Sigmoid colon (tissue), 4 donors: ENCODE measurements at regions not wholly inside any gene's neighbourhood (a gene's known extent, or its start where the extent isn't known, plus 50 kb on each side); places are given as distances from the start of the nearest gene placed in this dataset.

Experiments used
- CTCF ChIP-seq, 4 experiments: fragments of 450-650 bp in 3 of 4; fragments of 200-600 bp in 1 of 4; IDR thresholded peaks; one replicate each; pipeline ENCODE4 v1.5.1; 2016 to 2019; ENCODE audit warnings: antibody characterized with exemption in 4 of 4, mild to moderate bottlenecking in 3 of 4, moderate library complexity in 2 of 4
- EP300 ChIP-seq, 4 donors: sonication (generic); formaldehyde crosslinking; IDR thresholded peaks; one replicate each; pipeline ENCODE4 v1.6.1; 2017; ENCODE audit warnings: antibody characterized with exemption in 4 of 4
- POLR2AphosphoS5 ChIP-seq, 4 donors: sonication (generic); formaldehyde crosslinking; IDR thresholded peaks; one replicate each; pipeline ENCODE4 v1.6.1; 2017; ENCODE audit warnings: antibody characterized with exemption in 4 of 4

GRCh38 chr1:218827486-218827885, 346.2 kb upstream of the LYPLAL1 start:
- TF ChIP-seq POLR2AphosphoS5 (IDR thresholded peaks at IDR 0.05), result no peak
- no peak for TF ChIP-seq CTCF (IDR thresholded peaks at IDR 0.05)
- no peak for TF ChIP-seq EP300 (IDR thresholded peaks at IDR 0.05)
